A673 (cell line): ENCODE measurements at regions not wholly inside any gene's neighbourhood (a gene's known extent, or its start where the extent isn't known, plus 50 kb on each side); places are given as distances from the start of the nearest gene placed in this dataset.

Source experiments
- EZH2 ChIP-seq: fragments of 200-600 bp; sonication (generic); IDR thresholded peaks from 2 replicates; pipeline ENCODE4 v1.6.1; 2017; ENCODE audit warnings: borderline replicate concordance, low read depth, mild to moderate bottlenecking, mixed read lengths, antibody characterized with exemption, low read length; ENCODE audit not compliant: poor library complexity, severe bottlenecking
- TF ChIP-seq, protein P1 (sequence below): fragments of 300-800, 200-600 bp; sonication (generic); conservative IDR thresholded peaks from 2 replicates; pipeline ENCODE4 v1.5.1; 2017; ENCODE audit warnings: low read depth, mild to moderate bottlenecking, antibody characterized with exemption, low read length, moderate library complexity, mixed read lengths

- TF ChIP-seq, protein P1, sequence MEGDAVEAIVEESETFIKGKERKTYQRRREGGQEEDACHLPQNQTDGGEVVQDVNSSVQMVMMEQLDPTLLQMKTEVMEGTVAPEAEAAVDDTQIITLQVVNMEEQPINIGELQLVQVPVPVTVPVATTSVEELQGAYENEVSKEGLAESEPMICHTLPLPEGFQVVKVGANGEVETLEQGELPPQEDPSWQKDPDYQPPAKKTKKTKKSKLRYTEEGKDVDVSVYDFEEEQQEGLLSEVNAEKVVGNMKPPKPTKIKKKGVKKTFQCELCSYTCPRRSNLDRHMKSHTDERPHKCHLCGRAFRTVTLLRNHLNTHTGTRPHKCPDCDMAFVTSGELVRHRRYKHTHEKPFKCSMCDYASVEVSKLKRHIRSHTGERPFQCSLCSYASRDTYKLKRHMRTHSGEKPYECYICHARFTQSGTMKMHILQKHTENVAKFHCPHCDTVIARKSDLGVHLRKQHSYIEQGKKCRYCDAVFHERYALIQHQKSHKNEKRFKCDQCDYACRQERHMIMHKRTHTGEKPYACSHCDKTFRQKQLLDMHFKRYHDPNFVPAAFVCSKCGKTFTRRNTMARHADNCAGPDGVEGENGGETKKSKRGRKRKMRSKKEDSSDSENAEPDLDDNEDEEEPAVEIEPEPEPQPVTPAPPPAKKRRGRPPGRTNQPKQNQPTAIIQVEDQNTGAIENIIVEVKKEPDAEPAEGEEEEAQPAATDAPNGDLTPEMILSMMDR, result no peak
- no peak for TF ChIP-seq EZH2
These were observed 457.9 kb upstream of the ADAMTS9 start for GRCh38 chr3:65145680-65146079.
